Heart right ventricle (tissue), 16 donors: ENCODE measurements at regions not wholly inside any gene's neighbourhood (a gene's known extent, or its start where the extent isn't known, plus 50 kb on each side); places are given as distances from the start of the nearest gene placed in this dataset.
A peak's percentile ranks its signal among the peaks of the same experiment; 100 is the strongest.

Experiments
- ATAC-seq, 8 donors: fragments of 200-7000 bp; cut with Tn5 transposase; one replicate each; pipeline ENCODE4 v1.9.1; 2020; ENCODE audit warnings: mild to moderate bottlenecking in 8 of 8, moderate library complexity in 8 of 8, moderate number of reproducible peaks in 1 of 8
- DNase-seq, 2 donors: peaks; one replicate each; pipeline ENCODE4 v3.0.0-alpha.2; 2020
- H3K27ac ChIP-seq, 10 donors: fragments of 200-600 bp; sonication (generic) in 2 of 10; one replicate each; pipeline versions ENCODE4 v1.5.0 to v1.8.0; 2020 to 2022; ENCODE audit warnings: mild to moderate bottlenecking in 3 of 10
- H3K27me3 ChIP-seq, 7 donors: fragments of 200-600 bp; one replicate each; pipeline ENCODE4 v1.8.0; 2021 to 2022; ENCODE audit warnings: mild to moderate bottlenecking in 2 of 7
- H3K36me3 ChIP-seq, 9 donors: fragments of 200-600 bp; sonication (generic) in 1 of 9; one replicate each; pipeline versions ENCODE4 v1.5.0 to v1.8.0; 2020 to 2022; ENCODE audit warnings: mild to moderate bottlenecking in 2 of 9
- H3K4me1 ChIP-seq, 9 donors: fragments of 200-600 bp; sonication (generic) in 1 of 9; one replicate each; pipeline versions ENCODE4 v1.5.0 to v1.8.0; 2020 to 2022; ENCODE audit warnings: mild to moderate bottlenecking in 4 of 9
- H3K4me3 ChIP-seq, 10 donors: fragments of 200-600 bp; sonication (generic) in 2 of 10; one replicate each; pipeline versions ENCODE4 v1.5.0 to v1.8.0; 2020 to 2022; ENCODE audit warnings: mild to moderate bottlenecking in 7 of 10, moderate library complexity in 2 of 10
- H3K9me3 ChIP-seq, 11 donors: fragments of 200-600 bp in 10 of 11; sonication (generic) in 2 of 11; one replicate each; pipeline versions ENCODE4 v1.5.0 to v1.8.0; 2013 to 2022; ENCODE audit warnings: mild to moderate bottlenecking in 2 of 11, control low read depth in 1 of 11, moderate library complexity in 1 of 11
- WGBS, 2 donors: extraction: QIAGEN DNeasy Blood & Tissue Kit; methylation state at CpG; one replicate each; pipeline ENCODE4 v1.1.7; 2013; ENCODE audit warnings: inconsistent platforms in 1 of 2; 5-methylcytosine and 5-hydroxymethylcytosine counted together
- intact Hi-C, 10 donors: fragments of 100-400 bp; cut with DNase I; formaldehyde crosslinking; loops; one replicate each; pipeline versions ENCODE4 v1.11.1 to v1.14.2; 2022
- TF ChIP-seq, protein P1 (sequence below), 9 donors: fragments of 200-600 bp; sonication (generic) in 2 of 9; IDR thresholded peaks; one replicate each; pipeline versions ENCODE4 v1.5.0 to v1.8.0; 2021 to 2022; ENCODE audit warnings: antibody characterized with exemption in 9 of 9, mild to moderate bottlenecking in 5 of 9, moderate library complexity in 1 of 9
- donor health status: Arrhythmogenic right ventricular cardiomyopathy.
- donor health status: ischemic (EF 13 %, LVEDD 7.1; RV severe dilation, severe dysfunction).
- donor health status: healthy with polysubstance abuse.
- donor health status: DM: no; HTN: yes; CAD: no.
- donor health status: DM: no; HTN: no; CAD: no.
- donor health status: ischemic (EF 25% LVEDD 6.9; RV normal size, moderate dysfunction).
- donor health status: ischemic (EF 25% LVEDD 5.7; RV mildly dilated, moderate dysfunction).
- donor health status: healthy.
- donor health status: DM: yes; HTN: yes; CAD: no.
- donor health status: Ischemic cardiomyopathy.
- donor health status: ischemic (EF 35%, LVEDD 5.7; RV mildly dilated, moderate dysfunction).
- donor health status: nonischemic (EF 11% LVEDD 7.7; RV severe dilation, severe dysfunction).
- donor health status: DM: yes; HTN: yes; CAD: no.
- donor health status: PGD.
- donor health status: ischemic (EF 29% LVEDD 5.4; RV normal size, mild dysfunction).
- donor health status: nonischemic (EF 23%, LVEDD 6.1; RV moderate dilation, normal function).

DNA sequence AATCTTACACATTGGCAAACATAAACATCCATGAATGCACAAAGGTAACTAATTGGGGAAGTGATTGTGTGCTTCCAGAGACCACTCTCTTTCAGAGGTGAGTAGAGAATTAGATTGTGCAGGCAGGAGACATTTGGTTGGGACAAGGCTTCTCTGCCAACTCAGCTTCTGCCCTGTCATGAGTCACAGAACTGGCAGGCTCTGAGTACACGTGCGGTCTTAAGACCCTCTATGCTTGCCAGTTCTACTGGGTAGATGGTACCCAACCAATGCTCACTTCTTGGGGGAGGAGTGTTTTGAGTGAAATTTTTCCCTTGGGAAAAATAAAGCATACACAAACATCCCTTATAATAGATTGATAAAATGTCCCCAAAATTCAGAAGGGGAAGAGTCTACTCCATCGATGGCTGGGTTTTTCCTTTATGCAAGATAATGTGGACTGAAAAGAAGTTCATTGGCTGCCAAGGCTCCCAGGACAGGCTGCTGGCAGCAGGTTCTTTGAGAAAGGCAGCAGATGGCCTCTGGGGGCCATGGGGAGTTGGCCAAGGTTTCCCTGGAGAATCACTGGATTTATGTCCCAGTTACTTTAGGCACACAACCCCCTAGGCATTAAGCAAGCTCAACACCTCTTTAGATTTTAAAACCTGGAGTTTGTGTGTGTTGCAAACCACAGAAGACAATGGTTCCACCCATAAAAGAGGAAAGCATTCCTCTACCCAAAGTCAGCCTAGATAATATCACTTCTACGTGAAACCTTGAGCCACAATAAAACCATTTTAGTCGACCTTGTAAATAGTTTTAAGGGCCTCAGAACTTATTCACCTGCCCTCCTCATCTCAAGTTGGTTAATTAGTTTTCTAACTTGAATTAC lies 417.0 kb downstream of the TXNL1 start:
- WGBS, 2 donors, result 79 to 94% methylated on average over 5 of the region's 5 CpGs
- ATAC-seq (no peak), DNase-seq (no peak)
- intact Hi-C loops, result no loop called here
- no peaks in the 10 kb centered on the region for H3K36me3 ChIP-seq
- H3K27ac ChIP-seq, result no peak overlapping the region
- H3K27me3 ChIP-seq, result no peaks in the 10 kb centered on the region
- TF ChIP-seq, protein P1, sequence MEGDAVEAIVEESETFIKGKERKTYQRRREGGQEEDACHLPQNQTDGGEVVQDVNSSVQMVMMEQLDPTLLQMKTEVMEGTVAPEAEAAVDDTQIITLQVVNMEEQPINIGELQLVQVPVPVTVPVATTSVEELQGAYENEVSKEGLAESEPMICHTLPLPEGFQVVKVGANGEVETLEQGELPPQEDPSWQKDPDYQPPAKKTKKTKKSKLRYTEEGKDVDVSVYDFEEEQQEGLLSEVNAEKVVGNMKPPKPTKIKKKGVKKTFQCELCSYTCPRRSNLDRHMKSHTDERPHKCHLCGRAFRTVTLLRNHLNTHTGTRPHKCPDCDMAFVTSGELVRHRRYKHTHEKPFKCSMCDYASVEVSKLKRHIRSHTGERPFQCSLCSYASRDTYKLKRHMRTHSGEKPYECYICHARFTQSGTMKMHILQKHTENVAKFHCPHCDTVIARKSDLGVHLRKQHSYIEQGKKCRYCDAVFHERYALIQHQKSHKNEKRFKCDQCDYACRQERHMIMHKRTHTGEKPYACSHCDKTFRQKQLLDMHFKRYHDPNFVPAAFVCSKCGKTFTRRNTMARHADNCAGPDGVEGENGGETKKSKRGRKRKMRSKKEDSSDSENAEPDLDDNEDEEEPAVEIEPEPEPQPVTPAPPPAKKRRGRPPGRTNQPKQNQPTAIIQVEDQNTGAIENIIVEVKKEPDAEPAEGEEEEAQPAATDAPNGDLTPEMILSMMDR (IDR thresholded peaks at IDR 0.05), result no peak
- H3K9me3 ChIP-seq, result peaks cover 0 to 4% (median 0%) of the 10 kb centered on the region in 11 donors
- H3K4me3 ChIP-seq, result no peak overlapping the region
- H3K4me1 ChIP-seq, result peaks cover 0 to 11% (median 0%) of the 10 kb centered on the region in 9 donors

DNA sequence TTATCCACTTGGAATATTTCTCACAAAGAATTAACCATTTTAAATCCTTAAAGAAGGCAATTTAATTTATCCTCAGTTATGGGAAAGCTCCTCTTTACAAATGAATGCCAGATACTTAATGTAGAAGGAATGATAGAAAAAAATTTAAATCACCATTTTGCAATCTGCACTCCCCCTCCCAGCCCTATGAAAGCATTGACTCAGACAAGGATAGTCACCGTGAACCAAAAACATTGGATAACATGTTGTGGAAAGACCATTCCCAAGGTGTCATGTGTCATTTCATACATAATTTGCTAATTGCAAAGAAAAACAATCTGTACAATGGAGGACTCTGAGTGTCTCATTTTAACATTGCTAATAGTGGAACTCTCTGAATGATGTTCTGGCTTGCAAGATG lies 421.0 kb downstream of the TXNL1 start:
- Histone ChIP-seq H3K27ac (no peak overlapping the region), H3K27me3 (no peaks in the 10 kb centered on the region), H3K36me3 (no peaks in the 10 kb centered on the region), H3K4me1 (peaks cover 0 to 11% (median 4%) of the 10 kb centered on the region in 9 donors), H3K4me3 (no peak overlapping the region), H3K9me3 (peaks cover 0 to 5% (median 0%) of the 10 kb centered on the region in 11 donors)
- WGBS, 2 donors, result 97 to 100% methylated on average over 1 of the region's 1 CpG
- intact Hi-C loops, result no loop called here
- no peak for DNase-seq
- TF ChIP-seq, protein P1 (IDR thresholded peaks at IDR 0.05), result no peak
- ATAC-seq, result no peak

DNA sequence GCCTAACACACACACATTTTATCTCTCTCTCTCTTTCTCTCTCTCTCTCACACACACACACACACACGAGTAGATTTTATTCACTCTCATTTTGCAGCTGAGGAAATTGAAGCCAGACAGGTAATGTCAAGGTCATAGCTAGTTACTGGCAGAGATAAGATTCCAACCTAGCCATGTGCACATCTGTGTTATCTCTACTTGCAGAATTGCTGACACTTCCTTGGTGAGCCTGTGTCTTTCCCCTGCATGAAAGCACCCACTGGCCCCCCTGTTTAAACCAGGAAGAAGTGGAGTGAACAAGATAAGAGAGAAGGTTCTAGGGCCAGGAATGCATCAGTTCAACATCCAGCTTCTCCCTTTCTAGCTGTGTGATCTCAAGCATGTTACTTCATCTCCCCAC lies 423.7 kb downstream of the TXNL1 start:
- WGBS, 2 donors, result 28 to 38% methylated on average over 1 of the region's 1 CpG
- Histone ChIP-seq H3K27me3 (no peaks in the 10 kb centered on the region), H3K4me3 (no peak overlapping the region), H3K4me1 (peaks cover 0 to 23% (median 6%) of the 10 kb centered on the region in 9 donors), H3K9me3 (peaks cover 0 to 5% (median 0%) of the 10 kb centered on the region in 11 donors), H3K27ac (no peak overlapping the region), H3K36me3 (no peaks in the 10 kb centered on the region)
- TF ChIP-seq, protein P1 (IDR thresholded peaks at IDR 0.05), result no peak
- no peak for ATAC-seq
- intact Hi-C loops, result no loop called here
- DNase-seq, result no peak

DNA sequence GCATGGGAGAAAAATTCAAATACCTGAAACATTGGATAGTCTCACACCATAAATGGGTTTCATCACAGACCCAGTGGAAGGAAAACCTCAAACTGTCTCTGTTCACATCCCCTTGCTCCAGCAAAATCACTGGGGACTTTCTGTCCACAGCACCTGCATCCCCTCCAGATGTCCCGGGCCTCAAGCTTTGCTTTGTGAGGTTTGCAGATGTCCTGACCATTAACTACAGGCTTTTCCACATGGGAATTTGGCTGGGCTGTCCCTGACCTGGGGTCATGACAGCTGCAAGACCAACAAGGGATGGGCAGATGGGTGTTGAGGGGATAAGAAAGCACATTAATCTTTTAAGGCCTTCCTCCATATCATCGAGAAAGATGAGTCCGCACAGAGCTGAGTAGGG lies 427.9 kb downstream of the TXNL1 start:
- Histone ChIP-seq H3K27ac (no peak overlapping the region), H3K27me3 (no peaks in the 10 kb centered on the region), H3K36me3 (no peaks in the 10 kb centered on the region), H3K4me3 (no peak overlapping the region), H3K4me1 (peaks cover 0 to 23% (median 6%) of the 10 kb centered on the region in 9 donors), H3K9me3 (peaks cover 0 to 4% (median 0%) of the 10 kb centered on the region in 11 donors)
- 63 to 76% methylated on average over 3 of the region's 3 CpGs for WGBS, 2 donors
- ATAC-seq, result peak in 4 of 8 donors; percentile 4 to 51 (median 38)
- peak in 1 of 2 donors; percentile 20 for DNase-seq
- TF ChIP-seq, protein P1 (IDR thresholded peaks at IDR 0.05), result no peak
- intact Hi-C loops, result no loop called here
